GM08714 (cell line): ENCODE measurements at regions not wholly inside any gene's neighbourhood (a gene's known extent, or its start where the extent isn't known, plus 50 kb on each side); places are given as distances from the start of the nearest gene placed in this dataset.

Experiments used
- H3K4me3 ChIP-seq: fragments of 200-500 bp; sonication (Bioruptor generic); 2 replicates; pipeline ENCODE4 v1.5.1; 2014; ENCODE audit warnings: mild to moderate bottlenecking, low read length, inconsistent platforms
- ZNF274 ChIP-seq: IDR thresholded peaks from 2 replicates; pipeline ENCODE4 v1.6.1; 2012; ENCODE audit warnings: mild to moderate bottlenecking, low read depth, low read length

DNA sequence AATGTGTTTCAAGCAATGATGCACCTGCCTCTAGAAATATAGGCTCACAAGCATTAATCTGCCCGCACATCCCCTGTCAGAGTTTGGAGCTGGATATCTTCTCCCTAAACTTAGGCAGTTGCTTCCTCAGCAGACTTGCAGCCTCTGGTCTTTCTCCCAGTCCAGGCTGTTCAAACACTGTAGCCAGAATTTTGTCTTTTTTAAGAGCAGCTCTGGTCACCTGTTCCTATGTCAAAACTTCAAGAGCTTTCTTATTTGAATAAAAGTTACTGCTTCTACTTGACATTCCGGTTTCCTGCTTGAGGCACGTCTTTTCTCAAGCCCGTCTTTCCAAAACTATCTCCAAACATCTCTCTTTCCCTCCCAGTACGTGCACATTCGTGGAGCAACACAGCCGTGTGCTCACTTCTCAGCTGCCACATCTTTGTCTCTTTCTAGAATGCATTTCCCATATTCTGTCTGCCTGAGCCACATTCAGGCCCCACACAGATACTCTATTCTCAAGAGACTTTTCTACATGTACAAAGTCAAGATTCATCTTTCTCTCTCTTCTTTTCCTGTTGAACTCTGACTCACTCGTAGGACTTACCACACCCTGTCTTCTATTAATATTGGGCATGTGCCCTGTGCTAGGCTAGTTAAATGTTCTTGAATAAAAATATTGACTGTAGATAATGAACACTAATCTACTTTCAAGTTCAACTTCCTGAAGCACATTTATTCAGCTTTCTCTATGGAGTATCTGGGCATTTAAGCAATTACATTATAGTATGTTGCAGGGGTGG, 307.7 kb upstream of the SOX2 start:
- no peak overlapping the region for H3K4me3 ChIP-seq
- no peak for TF ChIP-seq ZNF274

DNA sequence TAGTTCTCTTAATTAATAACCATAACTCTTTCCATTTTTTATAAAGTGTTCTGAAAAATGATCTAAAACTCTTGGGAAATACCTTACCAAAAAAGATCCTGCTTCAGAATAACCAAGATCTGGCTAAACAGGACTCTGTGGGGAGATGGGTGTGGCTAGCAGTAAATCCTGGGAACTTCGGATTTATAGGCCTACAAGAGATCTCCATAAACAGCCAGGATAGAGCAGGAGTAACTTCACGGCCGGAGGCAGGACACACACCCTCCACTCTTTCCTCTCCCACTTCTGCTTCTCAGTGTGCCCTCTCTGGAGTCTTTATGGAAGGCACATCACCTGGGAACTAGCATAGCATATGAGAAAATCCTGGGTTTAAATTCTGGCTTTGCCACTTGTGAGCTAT, 309.4 kb upstream of the SOX2 start:
- TF ChIP-seq ZNF274 = no peak

GRCh38 chr3:181384970-181385369, 326.8 kb upstream of the SOX2 start:
- H3K4me3 ChIP-seq = no peak overlapping the region
- TF ChIP-seq ZNF274 = no peak

More for the DNA sequence above, 309.4 kb upstream of the SOX2 start:
- no peak overlapping the region for H3K4me3 ChIP-seq

- TF ChIP-seq ZNF274 = no peak
Measured at GRCh38 chr3:181383760-181384159, 328.0 kb upstream of the SOX2 start.

GRCh38 chr3:181383201-181383600, 328.5 kb upstream of the SOX2 start:
- TF ChIP-seq ZNF274 = no peak
- no peak overlapping the region for H3K4me3 ChIP-seq

More at GRCh38 chr3:181383760-181384159, 328.0 kb upstream of the SOX2 start:
- no peak overlapping the region for H3K4me3 ChIP-seq

DNA sequence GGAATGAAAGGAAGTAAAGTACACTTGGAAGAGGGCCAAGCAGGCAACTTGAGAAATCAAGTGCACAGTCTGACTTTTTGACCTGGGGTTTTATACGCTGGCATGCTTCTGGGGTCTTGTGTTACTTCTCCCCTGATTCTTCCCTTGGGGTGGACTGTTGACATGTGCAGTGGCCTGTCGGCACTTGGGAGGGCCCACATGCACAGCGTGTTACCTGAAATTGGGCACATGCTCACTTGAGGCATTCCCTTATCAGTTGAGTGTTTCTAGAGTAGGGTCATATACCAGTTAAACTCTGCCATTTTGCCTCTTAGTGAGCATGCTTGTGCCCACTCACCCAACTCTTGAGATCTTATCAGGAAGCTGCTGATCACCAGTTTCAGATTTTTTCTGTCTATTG, 329.1 kb upstream of the SOX2 start:
- TF ChIP-seq ZNF274 = no peak
- no peak overlapping the region for H3K4me3 ChIP-seq

DNA sequence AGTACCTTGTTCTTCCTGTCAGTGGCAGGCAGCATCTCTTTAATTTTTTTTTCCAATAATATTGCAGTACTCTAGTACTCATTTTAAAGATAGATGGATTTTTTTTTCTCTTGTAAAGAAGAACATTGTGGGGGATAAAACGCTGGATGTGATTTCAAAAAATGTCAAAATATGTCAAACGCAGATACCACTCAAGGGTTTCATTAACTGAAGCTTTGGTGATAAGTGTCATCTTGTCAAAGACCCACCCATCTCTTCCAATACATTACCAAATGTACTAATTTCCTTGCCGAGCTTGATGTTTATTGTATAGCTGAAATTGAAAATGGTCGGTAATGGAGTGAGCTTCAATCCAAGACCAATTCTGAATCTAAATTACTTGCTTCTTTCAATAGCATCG, 332.4 kb upstream of the SOX2 start:
- no peak for TF ChIP-seq ZNF274
- H3K4me3 ChIP-seq = no peak overlapping the region

- H3K4me3 ChIP-seq = no peak overlapping the region
- TF ChIP-seq ZNF274 = no peak
Measured at GRCh38 chr3:181369637-181370036, 342.1 kb upstream of the SOX2 start.

DNA sequence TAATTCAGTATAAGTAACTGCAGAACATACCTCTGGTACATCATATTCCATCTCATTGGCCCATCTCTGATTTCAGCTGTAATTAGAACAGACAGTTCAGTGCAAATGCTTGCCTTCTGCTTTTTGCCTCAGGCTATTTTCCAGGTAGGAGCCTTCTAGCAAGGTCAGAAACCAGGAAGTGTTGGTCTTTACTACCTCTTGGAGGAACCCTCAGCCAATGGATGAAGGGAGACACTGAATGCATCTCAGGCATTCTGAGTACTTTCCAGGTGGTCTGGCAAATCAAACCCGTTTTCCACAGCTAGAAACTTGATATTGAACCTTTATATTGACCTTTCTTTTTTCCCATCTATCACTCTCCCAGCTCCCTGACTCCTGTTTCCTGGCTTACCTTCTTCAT, 348.5 kb upstream of the SOX2 start:
- TF ChIP-seq ZNF274 = no peak

GRCh38 chr3:181362378-181362777, 349.3 kb upstream of the SOX2 start:
- H3K4me3 ChIP-seq = no peak overlapping the region
- TF ChIP-seq ZNF274 = no peak

More for the DNA sequence above, 348.5 kb upstream of the SOX2 start:
- no peak overlapping the region for H3K4me3 ChIP-seq

DNA sequence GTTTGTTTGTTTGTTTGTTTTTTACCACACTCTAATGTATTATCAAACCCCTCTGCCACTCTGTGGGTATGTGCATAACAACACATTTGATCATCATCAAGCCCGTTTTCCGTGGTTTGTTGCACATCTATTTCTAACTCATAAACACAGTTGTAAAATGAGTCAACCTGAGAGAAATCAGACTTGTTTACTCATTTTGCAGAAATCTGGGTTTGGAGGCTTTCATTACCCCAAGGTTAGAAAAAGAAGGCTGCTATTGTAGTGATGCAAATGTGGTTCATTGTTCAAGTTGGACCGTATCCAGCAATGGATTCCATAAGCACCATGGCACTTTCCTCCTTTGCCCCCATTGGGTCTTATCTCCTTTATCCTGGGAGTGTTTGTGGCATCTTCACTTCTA, 353.2 kb upstream of the SOX2 start:
- no peak for TF ChIP-seq ZNF274
- H3K4me3 ChIP-seq = no peak overlapping the region

GRCh38 chr3:181358060-181358459, 353.7 kb upstream of the SOX2 start:
- no peak overlapping the region for H3K4me3 ChIP-seq
- TF ChIP-seq ZNF274 = no peak

- H3K4me3 ChIP-seq = no peak overlapping the region
Measured at GRCh38 chr3:181354140-181354539, 357.6 kb upstream of the SOX2 start.

DNA sequence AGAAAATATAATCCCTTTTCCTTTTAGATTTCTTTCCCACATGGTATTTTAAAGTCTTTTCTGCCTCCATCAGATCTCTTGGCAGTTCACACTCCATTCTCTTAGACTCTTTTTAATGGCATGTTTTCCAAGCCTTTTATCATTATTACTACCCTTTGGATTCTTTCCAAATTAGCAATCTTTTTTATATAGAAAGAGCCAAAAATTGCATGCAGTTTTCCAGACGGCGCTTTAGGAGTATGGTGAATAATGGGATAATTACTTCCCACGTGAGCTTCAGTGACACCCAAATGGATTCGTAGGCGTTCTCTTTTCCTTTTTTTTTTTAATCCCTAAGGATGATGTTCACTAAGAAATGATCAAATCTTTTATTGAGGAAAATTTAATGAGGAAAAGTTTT, 354.8 kb upstream of the DNAJC19 start:
- TF ChIP-seq ZNF274 = no peak
- H3K4me3 ChIP-seq = no peak overlapping the region

More at GRCh38 chr3:181354140-181354539, 357.6 kb upstream of the SOX2 start:
- no peak for TF ChIP-seq ZNF274

DNA sequence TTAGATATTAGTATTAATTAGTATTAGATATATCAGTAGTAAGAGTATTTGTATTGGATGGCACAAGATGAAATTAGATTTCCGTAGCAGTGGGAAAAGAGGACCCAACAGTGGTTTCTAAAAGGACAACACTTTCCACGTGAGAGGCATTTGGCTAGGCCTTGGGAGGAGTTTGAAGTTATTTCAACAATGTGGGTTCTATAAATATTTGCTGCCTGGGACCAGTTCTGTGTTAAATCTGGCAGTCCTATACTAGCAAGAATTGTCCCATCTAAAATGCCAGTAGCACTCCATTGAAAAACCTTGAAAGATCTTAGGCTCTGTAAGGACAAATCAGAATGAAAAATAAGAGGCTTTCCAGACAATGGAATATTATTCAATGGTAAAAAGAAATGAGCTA, 347.1 kb upstream of the DNAJC19 start:
- no peak for TF ChIP-seq ZNF274
- no peak overlapping the region for H3K4me3 ChIP-seq

DNA sequence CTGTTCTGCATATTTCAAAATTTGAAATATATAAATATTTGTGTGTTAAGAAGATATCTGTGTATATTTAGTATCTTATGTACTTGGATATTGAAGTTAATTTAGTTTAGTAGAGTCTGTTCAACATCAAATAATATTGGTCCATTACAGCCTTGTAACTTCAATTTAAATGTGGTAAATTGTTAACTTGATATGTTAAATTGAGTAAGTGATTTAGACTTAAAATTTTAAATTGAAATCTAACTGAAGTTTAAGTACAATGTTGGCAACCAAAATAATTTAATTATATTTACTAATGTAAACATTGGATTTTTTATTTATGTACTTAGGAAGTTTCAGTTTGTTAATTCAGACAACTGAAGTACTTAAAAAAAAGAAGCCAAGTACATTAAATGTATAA, 343.9 kb upstream of the DNAJC19 start:
- no peak overlapping the region for H3K4me3 ChIP-seq
- TF ChIP-seq ZNF274 = no peak
